ENCODE measurements at regions not wholly inside any gene's neighbourhood (a gene's known extent, or its start where the extent isn't known, plus 50 kb on each side); places are given as distances from the start of the nearest gene placed in this dataset.

DNA sequence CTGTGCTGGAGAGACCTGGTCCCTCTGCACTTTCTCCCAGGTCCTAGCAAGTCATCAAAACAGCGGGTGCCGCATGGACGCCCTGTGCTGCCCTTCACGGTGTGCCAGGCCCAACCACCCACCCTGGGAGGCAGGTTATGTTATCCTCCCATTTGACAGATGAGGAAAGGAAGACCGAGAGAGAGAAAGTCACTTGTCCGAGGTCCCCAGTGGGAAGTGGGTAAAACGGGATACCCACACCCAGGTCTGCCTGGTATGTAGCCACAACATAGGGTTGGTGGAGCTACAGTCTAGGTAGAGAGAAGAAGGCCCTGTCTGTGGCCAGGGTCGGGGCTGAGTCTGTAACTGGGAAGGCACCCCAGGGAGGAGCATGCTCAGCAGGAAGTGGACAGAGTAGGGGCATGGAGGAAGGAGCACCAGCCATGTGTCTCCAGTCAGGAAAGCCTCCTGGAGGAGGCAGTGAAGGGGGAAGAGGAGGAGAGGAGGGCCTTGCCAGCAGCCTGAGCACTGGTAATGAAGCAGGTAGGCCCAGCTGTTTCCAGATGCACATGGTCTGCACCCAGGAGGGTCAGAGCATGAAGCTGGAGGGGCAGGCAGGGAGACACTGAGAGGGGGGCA, 98.4 kb downstream of the ZFP36L2 start:
- DNase-seq = no peak

GRCh38 chr2:43127208-43127940, 99.0 kb downstream of the ZFP36L2 start:
- DNase-seq = no peak

DNA sequence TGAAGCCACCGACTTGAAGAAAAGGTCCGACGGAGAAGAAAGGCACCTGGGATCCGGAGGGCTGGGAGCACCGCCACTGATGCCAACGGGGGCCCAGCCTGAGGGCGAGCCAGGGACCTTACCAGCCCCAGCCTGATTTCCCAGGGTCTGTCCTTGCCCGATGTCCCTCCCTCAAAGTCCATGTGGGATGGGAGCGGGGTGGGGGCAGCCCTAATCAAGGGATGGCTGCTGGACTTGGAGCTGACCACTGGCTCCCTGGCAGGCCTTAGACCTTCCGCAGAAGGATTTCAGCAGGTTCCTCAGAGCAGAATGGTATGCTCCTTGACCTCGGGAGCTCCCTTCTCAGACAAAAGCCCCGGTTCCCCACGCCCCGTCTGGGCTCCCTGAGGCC, 99.6 kb downstream of the ZFP36L2 start:
- no peak for DNase-seq

- DNase-seq = no peak
These were observed 101.1 kb downstream of the ZFP36L2 start for GRCh38 chr2:43125090-43125998.

DNA sequence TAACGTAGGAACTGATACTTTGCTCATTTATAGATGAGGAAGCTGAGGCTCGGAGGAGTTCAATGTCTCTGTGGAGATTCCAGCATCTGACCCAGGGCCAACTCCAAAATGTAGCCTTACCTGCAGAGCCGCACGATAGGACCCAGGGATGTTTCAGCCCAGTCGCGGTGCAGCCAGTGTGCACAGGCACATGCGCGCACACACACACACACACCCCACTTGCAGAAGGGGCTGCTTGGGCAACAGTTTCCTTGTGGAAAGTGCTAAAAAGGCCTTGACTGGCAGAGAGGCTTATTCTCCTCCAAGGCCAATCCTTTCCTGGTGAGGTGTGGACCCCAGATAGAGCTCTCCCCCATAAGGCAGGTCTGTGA, 101.7 kb downstream of the ZFP36L2 start:
- no peak for DNase-seq

GRCh38 chr2:43123981-43124686, 102.3 kb downstream of the ZFP36L2 start:
- DNase-seq = no peak

GRCh38 chr2:43123486-43123885, 102.9 kb downstream of the ZFP36L2 start:
- no peak for DNase-seq

- DNase-seq = no peak
These were observed 103.4 kb downstream of the ZFP36L2 start for GRCh38 chr2:43123028-43123427.

- DNase-seq = no peak
These were observed 104.7 kb downstream of the ZFP36L2 start for GRCh38 chr2:43121580-43122314.

GRCh38 chr2:43119303-43119702, 107.1 kb downstream of the ZFP36L2 start:
- DNase-seq = no peak

DNA sequence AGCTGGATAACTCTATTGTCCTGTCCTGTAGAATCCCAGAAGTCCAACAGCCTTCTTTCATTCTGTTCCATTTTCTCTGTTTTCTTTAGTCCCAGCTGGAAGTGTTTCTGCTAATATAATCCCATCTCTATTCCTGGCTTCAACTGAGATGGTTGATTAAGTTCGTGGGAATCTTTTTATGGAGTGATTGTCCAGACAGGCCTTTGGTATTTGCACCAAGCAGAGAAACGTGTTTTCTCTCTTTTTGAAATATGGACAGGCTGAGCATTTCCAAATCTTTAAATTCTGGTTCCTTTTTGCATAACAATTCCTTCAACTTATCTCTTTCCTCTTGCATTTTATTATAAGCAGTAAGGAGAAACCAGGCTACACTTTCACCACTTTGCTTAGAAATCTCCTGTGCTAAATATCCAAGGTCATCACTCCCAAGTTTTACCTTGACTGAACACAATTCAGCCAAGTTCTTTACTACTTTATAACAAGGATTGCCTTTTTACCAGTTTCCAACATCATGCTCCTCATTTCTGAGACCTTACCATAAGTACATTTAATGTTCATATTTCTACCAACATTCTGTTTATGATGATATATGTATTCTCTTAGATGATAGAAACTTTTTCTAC, 108.8 kb downstream of the ZFP36L2 start:
- DNase-seq = no peak

DNA sequence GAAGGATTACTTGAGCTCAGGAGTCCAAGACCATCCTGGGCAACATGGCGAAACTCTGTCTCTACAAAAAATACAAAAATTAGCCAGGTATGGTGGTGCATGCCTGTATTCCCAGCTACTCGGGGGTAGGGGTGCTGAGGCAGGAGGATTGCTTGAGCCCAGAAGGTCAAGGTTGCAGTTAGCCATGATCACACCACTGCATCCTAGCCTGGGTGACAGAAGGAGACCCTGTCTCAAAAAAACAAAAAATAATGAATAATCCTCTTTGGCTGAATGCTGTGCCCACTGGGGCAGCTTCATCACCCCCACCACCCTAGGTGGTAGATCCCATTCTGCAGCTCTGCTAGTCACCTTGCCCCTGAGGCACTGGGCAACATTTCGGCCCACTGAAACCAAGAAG, 109.4 kb downstream of the ZFP36L2 start:
- DNase-seq = no peak

- DNase-seq = no peak
These were observed 110.5 kb downstream of the ZFP36L2 start for GRCh38 chr2:43115881-43116280.

DNA sequence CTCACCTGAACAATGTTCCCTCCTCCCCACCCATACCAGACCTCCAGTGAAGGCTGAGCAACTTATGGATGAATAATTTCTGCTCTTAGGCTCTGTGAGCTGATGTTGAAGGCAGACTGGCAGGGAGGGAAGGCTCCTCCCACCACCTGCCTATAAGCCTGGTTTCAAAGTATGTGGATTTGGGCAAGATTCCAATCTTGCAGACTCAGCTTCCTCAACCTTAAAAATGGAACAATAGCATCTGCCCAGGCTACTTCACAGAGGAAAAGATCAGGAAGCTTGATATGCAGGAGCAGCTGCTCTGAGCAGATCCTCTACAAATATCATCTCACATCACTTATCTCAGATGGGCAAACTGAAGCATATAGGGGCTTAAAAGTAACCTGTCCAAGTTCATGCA, 112.2 kb downstream of the ZFP36L2 start:
- no peak for DNase-seq

DNA sequence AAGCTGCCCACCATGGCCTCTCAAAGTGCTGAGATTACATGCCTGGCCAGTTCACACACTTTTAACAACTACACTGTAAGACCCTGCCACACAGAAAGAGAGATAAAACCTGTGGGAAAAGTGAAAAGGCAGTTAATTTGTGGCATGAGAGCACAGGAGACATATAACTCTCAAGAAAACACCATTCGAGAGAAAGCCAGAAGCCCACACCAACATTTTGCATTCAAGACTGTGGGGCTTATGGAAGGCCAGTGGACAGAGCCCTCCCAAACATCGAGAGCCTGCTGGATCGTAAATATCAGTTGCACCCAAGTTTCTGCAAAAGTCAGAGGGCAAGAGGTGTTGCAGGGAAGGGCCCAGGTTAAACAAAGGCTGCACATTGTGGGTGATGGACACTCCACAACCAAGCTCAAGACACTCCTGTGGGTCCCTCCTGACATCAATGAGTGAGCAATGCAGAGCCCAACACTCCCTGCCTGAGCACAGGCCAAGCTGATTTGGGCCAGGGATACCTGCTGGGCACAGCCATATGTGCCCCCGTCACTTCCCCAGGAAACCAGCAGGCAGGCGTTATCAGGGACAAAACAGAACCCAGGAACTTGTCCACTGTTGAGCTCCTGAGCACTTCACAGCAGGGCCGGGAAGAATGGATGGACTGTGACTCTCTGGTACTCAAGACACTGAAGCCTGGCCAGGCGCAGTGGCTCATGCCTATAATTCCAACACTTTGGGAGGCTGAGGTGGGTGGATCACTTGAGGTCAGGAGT, 114.4 kb downstream of the ZFP36L2 start:
- no peak for DNase-seq

- DNase-seq = no peak
These were observed 115.9 kb downstream of the ZFP36L2 start for GRCh38 chr2:43110442-43110871.

DNA sequence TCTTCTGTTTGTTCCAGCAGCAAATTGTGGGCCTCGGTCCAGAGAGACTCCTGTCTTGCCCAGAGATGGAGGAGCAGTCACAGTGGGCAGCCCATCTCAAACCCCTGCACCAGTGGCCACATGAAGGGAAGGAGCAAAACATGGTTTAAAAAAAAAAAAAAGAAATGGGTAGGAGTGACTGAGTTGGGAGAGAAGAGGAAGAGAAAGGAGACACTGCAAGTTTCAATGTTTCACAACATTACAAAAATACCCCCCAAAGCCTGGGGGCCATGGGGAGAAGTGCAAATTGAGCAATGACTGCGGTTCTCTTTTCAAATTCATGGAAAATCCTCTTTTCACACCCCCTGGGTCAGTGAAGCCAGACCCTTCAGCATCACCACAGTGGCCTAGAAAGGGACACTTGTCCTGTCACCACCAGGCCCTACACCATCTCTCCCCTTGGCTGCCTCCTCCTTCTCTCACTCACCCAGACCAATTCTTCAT, 117.1 kb downstream of the ZFP36L2 start:
- no peak for DNase-seq

GRCh38 chr2:43107679-43108078, 118.7 kb downstream of the ZFP36L2 start:
- no peak for DNase-seq

- DNase-seq = no peak
These were observed 119.6 kb downstream of the ZFP36L2 start for GRCh38 chr2:43106559-43107527.
